PC-9 (cell line): ENCODE measurements at regions not wholly inside any gene's neighbourhood (a gene's known extent, or its start where the extent isn't known, plus 50 kb on each side); places are given as distances from the start of the nearest gene placed in this dataset.
"Not testable (repeated sequence)": the region's sequence is repeated elsewhere in the genome, so short reads cannot be mapped to it uniquely, and the experiment has no call there.

ENCODE experiments used
- BruUV-seq: library from RNA; stranded (reverse); fragments of 400-500 nt; replicated peaks from 2 replicates; lab custom pipeline; 2021; lab: Mats Ljungman, UMichigan
- CTCF ChIA-PET: fragments of 300-600 bp; sonication (Branson Sonifier 250); formaldehyde crosslinking; loops from one replicate; lab custom pipeline; 2022; ENCODE audit warnings: antibody characterized with exemption; lab: Charles Lee
- POLR2A ChIA-PET: fragments of 300-600 bp; sonication (Branson Sonifier 250); formaldehyde crosslinking; loops from one replicate; lab custom pipeline; 2022; ENCODE audit warnings: antibody characterized with exemption; ENCODE audit not compliant: unreplicated experiment; lab: Charles Lee
- DNase-seq, 2 experiments: peaks; one replicate each; pipeline versions ENCODE4 v3.0.0 to v3.0.0-alpha.2; 2015 to 2022; ENCODE audit warnings: mixed read lengths in 1 of 2
- H2AFZ ChIP-seq: fragments of 200-600 bp; sonication (generic); 2 replicates; pipeline ENCODE4 v1.8.1; 2017; ENCODE audit warnings: antibody characterized with exemption
- H3F3A ChIP-seq: fragments of 200-600 bp; sonication (generic); 2 replicates; pipeline ENCODE4 v1.8.1; 2017; ENCODE audit warnings: antibody characterized with exemption, mild to moderate bottlenecking, low read depth; ENCODE audit not compliant: insufficient read depth
- H3K27ac ChIP-seq: fragments of 200-600 bp; sonication (generic); 2 replicates; pipeline ENCODE4 v1.6.1; 2016; ENCODE audit warnings: mixed run types
- H3K27me3 ChIP-seq: fragments of 200-600 bp; sonication (generic); 2 replicates; pipeline ENCODE4 v1.6.1; 2016; ENCODE audit warnings: low read depth, mixed run types; ENCODE audit not compliant: insufficient read depth
- H3K36me3 ChIP-seq: fragments of 200-600 bp; sonication (generic); 2 replicates; pipeline ENCODE4 v1.6.1; 2016; ENCODE audit warnings: low read depth, mixed run types
- H3K4me1 ChIP-seq: fragments of 200-600 bp; sonication (generic); replicated peaks from 2 replicates; pipeline ENCODE4 v1.6.1; 2016; ENCODE audit warnings: mixed run types; ENCODE audit not compliant: insufficient read depth
- H3K4me2 ChIP-seq: fragments of 200-600 bp; sonication (generic); 2 replicates; pipeline ENCODE4 v1.6.1; 2017; ENCODE audit warnings: mixed run types
- H3K4me3 ChIP-seq: fragments of 200-600 bp; sonication (generic); 2 replicates; pipeline ENCODE4 v1.6.1; 2016; ENCODE audit warnings: mixed run types
- H3K79me2 ChIP-seq: fragments of 200-600 bp; sonication (generic); 2 replicates; pipeline ENCODE4 v1.6.1; 2017; ENCODE audit warnings: low read depth, mixed run types
- H3K9me2 ChIP-seq: fragments of 200-600 bp; sonication (generic); 2 replicates; pipeline ENCODE4 v1.8.1; 2017; ENCODE audit warnings: mild to moderate bottlenecking; ENCODE audit not compliant: insufficient read depth
- H3K9me3 ChIP-seq: fragments of 200-600 bp; sonication (generic); 2 replicates; pipeline ENCODE4 v1.8.1; 2016; ENCODE audit warnings: low read depth; ENCODE audit not compliant: insufficient read depth
- H4K20me1 ChIP-seq: fragments of 200-600 bp; sonication (generic); 2 replicates; pipeline ENCODE4 v1.8.1; 2017; ENCODE audit not compliant: insufficient read depth
- CTCF ChIP-seq: fragments of 200-600 bp; sonication (generic); conservative IDR thresholded peaks from 2 replicates; pipeline ENCODE4 v1.6.1; 2017; ENCODE audit warnings: mixed run types, antibody characterized with exemption, mild to moderate bottlenecking, moderate library complexity
- EZH2 ChIP-seq: fragments of 200-600 bp; sonication (generic); IDR thresholded peaks from 2 replicates; pipeline ENCODE4 v1.8.0; 2017; ENCODE audit warnings: antibody characterized with exemption, low read depth
- intact Hi-C: fragments of 100-400 bp; cut with micrococcal nuclease; formaldehyde crosslinking; loops from one replicate; pipeline ENCODE4 v1.10.0; 2022; ENCODE audit not compliant: unreplicated experiment

GRCh38 chr4:175335331-175335730, 417.2 kb downstream of the ADAM29 start:
- no peaks in the 10 kb centered on the region for H3K79me2 ChIP-seq
- no peak overlapping the region for H2AFZ ChIP-seq
- H3K4me2 ChIP-seq, result no peak overlapping the region
- ChIA-PET POLR2A (no interaction called here), CTCF (no interaction called here)
- no peaks in the 10 kb centered on the region for H3K27me3 ChIP-seq
- no peaks in the 10 kb centered on the region for H3K9me3 ChIP-seq
- no peaks in the 10 kb centered on the region for H3F3A ChIP-seq
- H3K36me3 ChIP-seq, result no peaks in the 10 kb centered on the region
- no peaks in the 10 kb centered on the region for H3K9me2 ChIP-seq
- H3K4me1 ChIP-seq, result 0 out of 2 replicates have a peak, but pooled peaks cover 8% of the 10 kb centered on the region
- DNase-seq, result no peak
- no peak overlapping the region for H3K27ac ChIP-seq
- no peak for TF ChIP-seq EZH2
- no peak for TF ChIP-seq CTCF
- no peak overlapping the region for H3K4me3 ChIP-seq
- H4K20me1 ChIP-seq, result no peaks in the 10 kb centered on the region
- intact Hi-C loops, result no loop called here
- BruUV-seq, result no TSS peak

GRCh38 chr4:175336570-175336969, 418.4 kb downstream of the ADAM29 start:
- H2AFZ ChIP-seq, POLR2A ChIA-PET, H3K36me3 ChIP-seq, H3K9me2 ChIP-seq, H3K4me2 ChIP-seq, intact Hi-C loops, H3F3A ChIP-seq, H3K4me3 ChIP-seq, H3K27me3 ChIP-seq, H4K20me1 ChIP-seq, H3K9me3 ChIP-seq, H3K4me1 ChIP-seq, H3K27ac ChIP-seq, H3K79me2 ChIP-seq, CTCF ChIA-PET, DNase-seq, BruUV-seq: not testable (repeated sequence)

GRCh38 chr4:175339100-175339707, 421.0 kb downstream of the ADAM29 start:
- Histone ChIP-seq H3K4me1 (no peaks in the 10 kb centered on the region), H3K27me3 (no peaks in the 10 kb centered on the region), H3K9me2 (no peaks in the 10 kb centered on the region), H3K36me3 (no peaks in the 10 kb centered on the region), H4K20me1 (no peaks in the 10 kb centered on the region), H2AFZ (no peak overlapping the region), H3K79me2 (no peaks in the 10 kb centered on the region), H3F3A (no peaks in the 10 kb centered on the region), H3K9me3 (no peaks in the 10 kb centered on the region), H3K27ac (no peak overlapping the region), H3K4me3 (no peak overlapping the region), H3K4me2 (no peak overlapping the region)
- DNase-seq, result no peak
- TF ChIP-seq EZH2 (no peak), CTCF (no peak)
- CTCF ChIA-PET, result no interaction called here
- POLR2A ChIA-PET, result no interaction called here
- intact Hi-C loops, result no loop called here
- no TSS peak for BruUV-seq

GRCh38 chr4:175341203-175341755, 423.1 kb downstream of the ADAM29 start:
- intact Hi-C loops, result no loop called here
- POLR2A ChIA-PET, result no interaction called here
- no peak for DNase-seq
- Histone ChIP-seq H2AFZ (no peak overlapping the region), H3K4me3 (no peak overlapping the region), H3K27ac (no peak overlapping the region), H3K4me2 (no peak overlapping the region), H3K9me2 (no peaks in the 10 kb centered on the region), H3K27me3 (no peaks in the 10 kb centered on the region), H3K79me2 (no peaks in the 10 kb centered on the region), H3K4me1 (no peaks in the 10 kb centered on the region), H4K20me1 (no peaks in the 10 kb centered on the region), H3K36me3 (no peaks in the 10 kb centered on the region), H3F3A (no peaks in the 10 kb centered on the region), H3K9me3 (no peaks in the 10 kb centered on the region)
- CTCF ChIA-PET, result no interaction called here
- BruUV-seq, result no TSS peak
- TF ChIP-seq CTCF (no peak), EZH2 (no peak)
